OCI-LY7 (cell line): ENCODE measurements at regions not wholly inside any gene's neighbourhood (a gene's known extent, or its start where the extent isn't known, plus 50 kb on each side); places are given as distances from the start of the nearest gene placed in this dataset.

Experiments
- BruUV-seq: library from RNA; stranded (reverse); fragments of 400-500 nt; replicated peaks from 2 replicates; lab custom pipeline; 2021; lab: Mats Ljungman, UMichigan
- CTCF ChIA-PET: fragments of 300-600 bp; sonication (Branson Sonifier 250); formaldehyde crosslinking; loops from one replicate; lab custom pipeline; 2022; ENCODE audit warnings: antibody characterized with exemption; ENCODE audit not compliant: unreplicated experiment; lab: Charles Lee
- POLR2A ChIA-PET: fragments of 300-600 bp; sonication (Branson Sonifier 250); formaldehyde crosslinking; loops from one replicate; lab custom pipeline; 2022; ENCODE audit warnings: antibody characterized with exemption; lab: Charles Lee
- DNase-seq: peaks from one replicate; pipeline ENCODE4 v3.0.0-alpha.2; 2015; ENCODE audit warnings: low spot score
- H2AFZ ChIP-seq: fragments of 200-600 bp; sonication (generic), shearing (Covaris generic); 2 replicates; pipeline ENCODE4 v1.6.1; 2014; ENCODE audit warnings: mild to moderate bottlenecking, antibody characterized with exemption, low read length, moderate library complexity
- H3K27ac ChIP-seq: fragments of 200-600 bp; sonication (generic); 2 replicates; pipeline ENCODE4 v1.5.1; 2014; ENCODE audit warnings: mixed run types, low read depth, mild to moderate bottlenecking, moderate library complexity, low read length, inconsistent platforms; ENCODE audit not compliant: poor library complexity, severe bottlenecking
- H3K36me3 ChIP-seq: fragments of 200-600 bp; sonication (generic); 2 replicates; pipeline ENCODE4 v1.6.1; 2014; ENCODE audit warnings: mild to moderate bottlenecking, antibody characterized with exemption, low read length, moderate library complexity, mixed read lengths; ENCODE audit not compliant: insufficient read depth
- H3K4me1 ChIP-seq: fragments of 200-600 bp; sonication (generic); 2 replicates; pipeline ENCODE4 v1.5.1; 2014; ENCODE audit warnings: mild to moderate bottlenecking, low read length; ENCODE audit not compliant: insufficient read depth, poor library complexity, severe bottlenecking
- H3K4me2 ChIP-seq: fragments of 200-600 bp; sonication (generic); 2 replicates; pipeline ENCODE4 v1.6.1; 2014; ENCODE audit warnings: mild to moderate bottlenecking, low read length
- H3K4me3 ChIP-seq: fragments of 200-600 bp; sonication (generic); 2 replicates; pipeline ENCODE4 v1.5.1; 2014; ENCODE audit warnings: mild to moderate bottlenecking, low read depth, low read length; ENCODE audit not compliant: poor library complexity, severe bottlenecking
- H3K79me2 ChIP-seq: fragments of 200-600 bp; sonication (generic); 2 replicates; pipeline ENCODE4 v1.6.1; 2016; ENCODE audit warnings: low read depth, mild to moderate bottlenecking, low read length, moderate library complexity, mixed read lengths; ENCODE audit not compliant: insufficient read depth
- H3K9me2 ChIP-seq: fragments of 200-600 bp; sonication (generic); 2 replicates; pipeline ENCODE4 v1.6.1; 2016; ENCODE audit warnings: mild to moderate bottlenecking, low read length, mixed read lengths; ENCODE audit not compliant: insufficient read depth
- H3K9me3 ChIP-seq: fragments of 200-600 bp; sonication (generic); 2 replicates; pipeline ENCODE4 v1.6.1; 2014; ENCODE audit warnings: mild to moderate bottlenecking, mixed run types, low read length, mixed read lengths
- H4K20me1 ChIP-seq: fragments of 200-600 bp; sonication (generic); 2 replicates; pipeline ENCODE4 v1.6.1; 2014; ENCODE audit warnings: mild to moderate bottlenecking, antibody characterized with exemption, low read length, moderate library complexity, mixed read lengths; ENCODE audit not compliant: insufficient read depth
- CTCF ChIP-seq: fragments of 200-600 bp; sonication (generic); conservative IDR thresholded peaks from 2 replicates; pipeline ENCODE4 v1.5.1; 2014; ENCODE audit warnings: mild to moderate bottlenecking, antibody characterized with exemption, low read length, moderate library complexity, mixed read lengths
- EZH2phosphoT487 ChIP-seq: fragments of 200-600 bp; sonication (generic); IDR thresholded peaks from 2 replicates; pipeline ENCODE4 v1.6.1; 2018; ENCODE audit warnings: low read depth, borderline replicate concordance, mild to moderate bottlenecking, mixed run types, antibody characterized with exemption, low read length, moderate library complexity, mixed read lengths
- intact Hi-C: fragments of 100-400 bp; cut with micrococcal nuclease; formaldehyde crosslinking; loops from one replicate; pipeline ENCODE4 v1.10.0; 2022; ENCODE audit not compliant: unreplicated experiment

GRCh38 chr6:65933390-65933789, 226.4 kb upstream of the EYS start:
- CTCF ChIA-PET: no interaction called here
- Histone ChIP-seq H3K9me2 (no peaks in the 10 kb centered on the region), H4K20me1 (no peaks in the 10 kb centered on the region), H3K4me2 (no peak overlapping the region), H3K4me3 (no peak overlapping the region), H3K79me2 (no peaks in the 10 kb centered on the region), H3K36me3 (no peaks in the 10 kb centered on the region), H3K4me1 (no peaks in the 10 kb centered on the region), H3K9me3 (no peaks in the 10 kb centered on the region), H2AFZ (no peak overlapping the region), H3K27ac (no peak overlapping the region)
- no peak for DNase-seq
- POLR2A ChIA-PET: no interaction called here
- TF ChIP-seq EZH2phosphoT487 (no peak), CTCF (no peak)
- intact Hi-C loops: no loop called here
- BruUV-seq: no TSS peak

DNA sequence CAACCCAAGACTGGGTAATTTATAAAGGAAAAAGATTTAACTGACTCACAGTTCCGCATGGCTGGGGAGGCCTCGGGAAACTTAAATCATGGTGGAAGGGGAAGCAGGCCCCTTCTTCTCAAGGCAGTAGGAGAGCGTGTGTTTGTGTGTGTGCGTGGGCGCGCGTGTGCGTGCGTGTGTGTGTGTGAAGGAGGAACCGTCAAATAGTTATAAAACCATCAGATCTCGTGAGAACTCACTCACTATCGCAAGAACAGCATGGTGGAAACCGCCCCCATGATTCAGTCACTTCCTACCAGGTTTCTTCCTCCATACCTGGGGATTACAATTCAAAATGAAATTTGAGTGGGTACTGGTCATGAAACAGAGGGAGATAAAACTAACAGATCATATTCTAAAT, 220.1 kb upstream of the EYS start:
- TF ChIP-seq EZH2phosphoT487 (no peak), CTCF (no peak)
- DNase-seq: no peak
- Histone ChIP-seq H3K79me2 (no peaks in the 10 kb centered on the region), H2AFZ (no peak overlapping the region), H3K4me2 (no peak overlapping the region), H3K4me1 (no peaks in the 10 kb centered on the region), H3K4me3 (no peak overlapping the region), H3K9me3 (no peaks in the 10 kb centered on the region), H3K36me3 (no peaks in the 10 kb centered on the region), H3K27ac (no peak overlapping the region), H4K20me1 (no peaks in the 10 kb centered on the region), H3K9me2 (no peaks in the 10 kb centered on the region)
- ChIA-PET CTCF (no interaction called here), POLR2A (no interaction called here)
- no TSS peak for BruUV-seq
- intact Hi-C loops: no loop called here

GRCh38 chr6:65924411-65924810, 217.4 kb upstream of the EYS start:
- intact Hi-C loops: no loop called here
- TF ChIP-seq EZH2phosphoT487 (no peak), CTCF (no peak)
- Histone ChIP-seq H4K20me1 (no peaks in the 10 kb centered on the region), H3K79me2 (no peaks in the 10 kb centered on the region), H3K4me2 (no peak overlapping the region), H3K27ac (no peak overlapping the region), H3K4me1 (no peaks in the 10 kb centered on the region), H3K36me3 (no peaks in the 10 kb centered on the region), H3K9me3 (no peaks in the 10 kb centered on the region), H3K4me3 (no peak overlapping the region), H3K9me2 (no peaks in the 10 kb centered on the region), H2AFZ (no peak overlapping the region)
- CTCF ChIA-PET: no interaction called here
- no TSS peak for BruUV-seq
- DNase-seq: no peak
- POLR2A ChIA-PET: interaction anchor here (1.2 kb wide), 1 partner anchor 10 kb away, joined by 3 read pairs; no protein-coding TSS in a partner anchor
